HG02623 (cell line): ENCODE measurements at regions not wholly inside any gene's neighbourhood (a gene's known extent, or its start where the extent isn't known, plus 50 kb on each side); places are given as distances from the start of the nearest gene placed in this dataset.
"Not testable (repeated sequence)": the region's sequence is repeated elsewhere in the genome, so short reads cannot be mapped to it uniquely, and the experiment has no call there.

Source experiments
- ATAC-seq: cut with Tn5 transposase; IDR thresholded peaks from one replicate; pipeline ENCODE4 v1.9.1; 2021; ENCODE audit warnings: moderate library complexity; ENCODE audit not compliant: unreplicated experiment

GRCh38 chr2:8361930-8362329, 319.9 kb upstream of the ID2 start:
- no peak for ATAC-seq

DNA sequence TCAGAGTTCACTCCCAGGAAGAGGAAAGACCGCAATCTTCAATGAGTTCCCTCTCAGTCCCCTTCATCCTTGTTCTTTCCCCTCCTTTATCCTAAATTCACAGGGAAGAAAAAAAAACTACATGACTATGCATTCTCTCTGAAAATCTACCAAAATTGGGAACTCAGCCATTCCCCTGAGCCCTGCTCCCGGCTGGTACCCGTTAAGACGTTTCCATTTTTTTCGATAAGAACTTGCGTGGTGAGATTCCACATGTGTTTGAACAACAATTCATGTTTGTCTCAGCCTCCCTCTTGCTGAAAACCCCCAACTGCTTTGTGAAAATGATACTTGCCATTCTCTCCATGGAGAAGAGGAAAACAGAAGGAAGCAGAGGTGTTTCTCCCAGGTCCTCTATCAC, 318.7 kb upstream of the ID2 start:
- no peak for ATAC-seq

DNA sequence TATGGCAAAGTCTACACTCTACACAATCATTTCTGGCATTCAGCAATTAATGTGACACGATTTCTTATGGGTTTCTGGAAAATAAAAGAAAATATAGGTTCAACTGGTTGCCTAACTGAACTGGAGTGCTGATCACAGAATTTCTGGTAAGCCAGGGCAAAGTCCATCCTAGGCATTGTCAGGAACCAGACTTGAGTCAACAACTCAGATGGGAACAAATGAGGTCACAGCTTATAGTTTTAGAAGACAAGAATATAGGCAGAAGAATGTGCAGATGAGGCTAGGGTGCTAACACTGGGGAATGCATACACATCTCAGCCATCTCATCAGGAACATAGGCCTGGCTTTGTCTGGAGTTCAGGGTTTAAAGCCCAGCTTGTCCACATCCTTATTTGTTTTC, 317.2 kb upstream of the ID2 start:
- no peak for ATAC-seq

- ATAC-seq, result no peak
These were observed 316.4 kb upstream of the ID2 start for GRCh38 chr2:8365331-8365910.

- ATAC-seq, result no peak
These were observed 314.0 kb upstream of the ID2 start for GRCh38 chr2:8367833-8368232.

DNA sequence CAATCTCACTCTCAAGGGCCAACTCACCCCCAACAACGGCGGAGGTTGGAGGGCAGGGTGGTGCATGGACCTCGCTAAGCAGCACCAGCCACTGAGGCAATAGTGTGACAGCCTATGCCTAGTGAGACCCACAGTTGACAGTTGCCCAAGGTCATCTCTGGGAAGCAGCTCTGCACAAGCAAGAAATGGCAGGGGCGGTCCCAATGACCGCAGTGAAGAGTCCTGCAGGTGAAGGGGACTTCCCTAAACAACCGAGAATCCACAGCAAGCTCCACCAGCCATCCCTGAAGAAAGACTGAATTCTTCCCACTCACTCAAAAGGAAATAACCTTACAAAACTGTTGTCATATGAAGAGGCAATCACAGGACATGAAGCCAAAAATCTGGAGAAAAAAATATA, 313.4 kb upstream of the ID2 start:
- ATAC-seq, result peak; percentile 55

- ATAC-seq, result no peak
These were observed 312.3 kb upstream of the ID2 start for GRCh38 chr2:8369522-8369921.

DNA sequence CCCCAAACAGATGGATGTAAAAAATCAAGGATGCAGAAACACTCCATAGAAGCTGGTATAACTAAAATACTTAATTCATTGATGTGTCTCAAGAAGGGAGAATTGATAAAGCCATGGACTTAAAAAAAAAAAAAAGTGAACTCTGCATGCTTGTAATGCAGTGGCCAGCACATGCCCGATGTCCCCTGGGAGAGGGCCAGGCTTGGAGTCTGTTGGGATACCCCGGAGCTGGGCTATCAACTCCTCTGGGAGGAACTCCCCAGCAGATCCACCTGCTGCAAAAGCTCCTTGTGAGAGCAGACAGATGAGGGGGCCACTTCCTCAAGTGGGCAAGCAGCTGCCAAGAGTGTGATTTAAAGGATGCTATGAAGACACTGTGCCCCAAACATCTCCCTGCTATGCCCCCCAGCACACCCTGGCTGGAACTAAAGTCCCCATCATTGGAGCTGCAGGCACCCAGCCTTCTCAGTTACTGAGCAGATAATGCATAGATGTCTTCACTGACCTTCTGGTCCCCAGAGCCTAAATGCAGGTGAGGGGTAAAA, 311.5 kb upstream of the ID2 start:
- no peak for ATAC-seq

GRCh38 chr2:8371653-8372052, 310.2 kb upstream of the ID2 start:
- ATAC-seq, result no peak

DNA sequence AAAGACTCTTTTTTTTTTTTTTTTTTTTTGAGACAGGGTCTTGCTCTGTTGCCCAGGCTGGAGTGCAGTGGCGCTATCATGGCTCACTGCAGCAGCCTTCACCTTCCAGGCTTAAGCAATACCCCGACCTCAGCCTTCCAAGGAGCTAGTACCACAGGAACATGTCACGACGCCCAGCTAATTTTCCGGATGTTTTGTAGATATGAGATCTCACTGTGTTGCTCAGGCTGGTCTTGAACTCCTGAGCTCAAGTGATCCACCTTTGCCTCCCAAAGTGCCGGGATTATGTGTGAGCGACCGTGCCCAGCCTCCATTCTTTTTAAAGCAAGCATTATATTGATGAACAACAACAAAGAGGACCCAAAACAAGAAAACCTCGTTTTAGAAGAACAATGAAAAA, 307.1 kb upstream of the ID2 start:
- no peak for ATAC-seq

GRCh38 chr2:8376603-8377410, 305.0 kb upstream of the ID2 start:
- no peak for ATAC-seq

DNA sequence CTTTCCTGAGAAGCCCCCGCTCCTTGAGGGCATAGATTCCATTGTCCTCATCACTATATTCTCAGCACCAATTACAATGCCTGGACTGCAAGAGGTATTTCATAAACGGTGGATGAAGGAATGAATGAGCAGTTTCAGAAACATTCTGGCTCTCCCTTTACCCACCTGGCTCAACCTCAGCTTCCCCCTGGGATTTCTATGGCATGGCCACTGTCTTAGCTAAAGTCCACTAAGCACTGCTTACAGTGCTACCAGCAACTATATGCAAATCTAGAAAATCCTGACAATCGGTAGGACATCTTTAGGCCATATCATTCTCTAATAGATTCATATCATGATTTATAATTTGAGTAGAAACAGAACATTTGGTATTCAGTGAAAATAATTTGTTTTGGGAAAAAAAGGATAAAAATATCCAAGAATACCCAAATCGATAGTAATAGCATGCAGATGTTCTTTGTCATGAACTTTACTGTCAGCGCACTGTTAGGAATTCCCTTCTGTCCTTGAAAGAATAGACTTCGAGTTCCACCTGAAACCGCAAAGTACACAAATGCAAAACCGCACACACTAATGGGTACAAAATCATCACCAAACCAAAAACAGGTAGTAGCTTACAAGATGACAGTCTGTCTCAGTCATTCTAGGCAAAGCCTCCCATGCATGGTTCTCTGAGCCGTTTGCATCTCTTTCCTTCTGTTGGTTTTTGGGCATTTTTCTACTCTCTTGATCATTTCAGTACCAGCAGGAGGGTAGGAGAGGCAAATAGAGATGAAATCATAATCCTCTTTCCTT, 303.6 kb upstream of the ID2 start:
- ATAC-seq, result peak; percentile 59

- no peak for ATAC-seq
These were observed 302.7 kb upstream of the ID2 start for GRCh38 chr2:8379128-8379527.

DNA sequence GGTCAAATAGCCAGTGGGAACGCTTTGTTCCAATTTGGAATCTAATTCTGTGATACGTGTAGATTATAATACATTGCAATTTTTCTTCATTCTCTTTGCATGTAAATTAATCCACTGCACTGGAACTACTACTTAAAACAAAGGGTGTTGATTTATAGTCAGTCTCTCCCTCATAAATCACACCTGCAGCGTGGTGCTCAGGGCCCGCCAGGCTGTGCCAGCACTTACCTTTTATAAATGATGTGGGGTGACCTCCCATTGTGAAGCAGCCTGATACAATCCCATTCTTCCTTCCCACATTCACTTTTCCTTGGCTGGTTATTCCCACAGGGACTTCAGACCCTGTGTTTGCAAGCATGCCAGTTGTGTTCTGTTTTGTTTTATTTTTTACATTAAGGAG, 302.3 kb upstream of the ID2 start:
- no peak for ATAC-seq

GRCh38 chr2:8380026-8380425, 301.8 kb upstream of the ID2 start:
- no peak for ATAC-seq

DNA sequence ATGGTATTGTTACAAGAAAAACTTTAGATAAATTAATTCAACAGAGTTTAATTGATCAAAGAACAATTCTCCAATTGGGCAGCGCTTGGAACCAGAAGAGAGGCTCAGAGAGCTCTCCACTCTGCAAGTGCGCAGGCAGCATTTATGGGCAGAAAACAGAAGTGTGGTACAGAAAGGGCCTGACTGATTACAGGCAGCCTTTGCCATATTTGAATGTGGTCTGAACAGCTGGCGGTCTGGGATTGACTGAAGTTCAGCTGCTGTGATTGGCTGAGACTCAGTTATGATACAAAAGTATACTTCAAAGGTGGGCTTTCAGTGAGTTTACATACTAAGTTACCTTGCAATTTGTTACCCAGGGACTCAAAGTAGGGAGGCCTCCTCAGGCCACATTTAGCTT, 301.3 kb upstream of the ID2 start:
- ATAC-seq, result peak; percentile 65

GRCh38 chr2:8382485-8382884, 299.4 kb upstream of the ID2 start:
- ATAC-seq, result no peak

DNA sequence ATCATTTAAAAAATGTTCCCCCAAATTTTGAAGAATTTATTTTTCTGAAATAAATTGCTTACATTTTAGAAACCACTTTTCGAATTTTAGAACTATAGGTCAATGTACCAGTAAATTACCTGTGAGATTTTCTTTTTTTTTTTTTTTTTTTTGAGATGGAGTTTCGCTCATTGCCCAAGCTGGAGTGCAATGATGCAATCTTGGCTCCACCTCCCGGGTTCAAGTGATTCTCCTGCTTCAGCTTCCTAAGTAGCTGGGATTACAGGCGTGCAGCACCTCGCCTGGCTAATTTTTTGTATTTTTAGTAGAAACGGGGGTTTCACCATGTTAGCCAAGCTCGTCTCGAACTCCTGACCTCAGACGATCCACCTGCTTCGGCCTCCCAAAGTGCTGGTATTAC, 295.1 kb upstream of the ID2 start:
- ATAC-seq, result not testable (repeated sequence)

DNA sequence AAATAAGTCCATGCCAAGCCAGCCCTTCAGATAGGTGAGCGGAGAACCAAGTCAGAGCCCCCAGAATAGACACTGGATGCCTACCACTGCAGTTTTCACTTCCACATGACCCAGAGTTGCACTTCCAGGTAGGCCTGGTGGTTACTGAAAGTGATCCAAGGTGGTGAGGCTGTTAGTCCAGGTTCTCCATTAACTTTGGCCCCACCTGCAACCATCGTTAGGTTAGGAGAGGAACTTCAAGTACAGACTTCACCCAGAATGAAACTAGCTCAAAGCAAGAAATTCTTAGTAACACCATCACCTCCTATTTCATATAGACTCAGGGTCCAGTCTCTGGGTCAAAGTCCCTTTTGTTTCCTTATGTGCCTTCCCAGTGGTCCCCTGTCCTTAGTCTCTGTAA, 293.1 kb upstream of the ID2 start:
- no peak for ATAC-seq

DNA sequence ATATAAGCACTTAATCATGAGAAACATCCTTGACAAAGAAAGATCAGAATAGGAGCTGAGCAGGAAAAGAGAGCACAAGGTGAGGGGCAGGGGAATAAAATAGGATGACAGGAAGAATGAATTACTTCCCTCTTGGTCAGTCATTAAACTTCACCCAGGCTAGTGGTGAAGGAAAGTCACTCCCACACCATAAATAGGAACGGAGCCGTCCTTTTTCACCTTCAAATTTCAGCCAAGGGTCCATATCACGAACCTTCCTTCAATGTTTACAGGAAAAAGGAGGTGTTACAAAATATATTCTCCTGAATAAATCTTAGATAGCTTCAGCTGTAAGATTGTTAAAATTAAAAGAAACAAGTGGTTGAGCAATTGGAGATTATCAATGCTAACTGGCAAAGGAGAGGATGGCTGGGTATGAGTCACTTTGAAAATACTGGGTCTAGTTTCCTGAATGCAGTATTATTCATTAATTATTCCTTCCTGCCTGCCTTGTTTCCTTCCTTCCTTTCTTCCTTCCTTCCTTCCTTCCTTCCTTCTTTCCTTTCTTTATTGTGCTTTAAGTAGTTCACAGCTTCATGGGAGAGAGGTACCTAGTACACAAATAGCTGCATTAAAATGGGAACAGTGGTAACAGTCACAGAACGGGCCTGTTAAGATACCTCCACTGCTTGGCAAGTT, 292.3 kb upstream of the ID2 start:
- no peak for ATAC-seq

DNA sequence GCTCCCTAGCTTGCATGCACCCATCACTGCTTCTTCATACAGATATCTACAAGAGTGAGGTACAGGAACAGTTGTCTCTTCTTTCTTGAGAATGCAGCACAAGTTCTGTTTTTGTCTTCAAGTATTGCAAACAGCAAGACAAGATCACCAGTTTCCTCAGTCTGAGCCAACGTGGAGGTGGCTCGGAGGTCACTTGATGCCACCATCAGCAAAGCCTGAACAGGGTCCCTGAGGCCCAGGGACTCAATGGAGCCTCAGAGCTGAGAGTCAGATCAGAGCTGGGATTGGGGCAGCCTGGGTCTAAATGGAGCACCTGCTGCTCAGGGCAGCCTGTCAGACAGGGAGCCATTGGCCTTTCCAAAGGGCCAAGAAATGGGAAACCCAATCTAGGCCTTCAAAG, 290.7 kb upstream of the ID2 start:
- no peak for ATAC-seq
